GM12878 (cell line): ENCODE measurements at regions not wholly inside any gene's neighbourhood (a gene's known extent, or its start where the extent isn't known, plus 50 kb on each side); places are given as distances from the start of the nearest gene placed in this dataset.

ENCODE experiments used
- ATAC-seq: fragments of 200-7000 bp; cut with Tn5 transposase; 3 replicates; pipeline ENCODE4 v1.9.1; 2020; ENCODE audit warnings: mild to moderate bottlenecking, moderate library complexity
- BruUV-seq: library from RNA; stranded (reverse); fragments of 400-500 nt; replicated peaks from 2 replicates; lab custom pipeline; 2021; lab: Mats Ljungman, UMichigan
- CTCF ChIA-PET: fragments of 300-600 bp; sonication (Branson Sonifier 250); formaldehyde crosslinking; extraction: SDS; loops from one replicate; lab custom pipeline; 2021; ENCODE audit warnings: inconsistent platforms; lab: Yijun Ruan, JAX
- POLR2A ChIA-PET: fragments of 350-600 bp; formaldehyde crosslinking; extraction: SDS; loops from one replicate; lab custom pipeline; 2021; ENCODE audit warnings: inconsistent platforms; lab: Charles Lee
- RAD21 ChIA-PET: fragments of 300-600 bp; sonication (Branson Sonifier 250); formaldehyde crosslinking; loops from one replicate; lab custom pipeline; 2023; ENCODE audit warnings: antibody characterized with exemption; ENCODE audit not compliant: unreplicated experiment; lab: Charles Lee
- SMC1A ChIA-PET: fragments of 300-600 bp; sonication (Branson Sonifier 250); formaldehyde crosslinking; loops from one replicate; lab custom pipeline; 2023; ENCODE audit not compliant: unreplicated experiment, uncharacterized antibody; lab: Charles Lee
- DNase-seq: peaks from one replicate; pipeline ENCODE4 v3.0.0-alpha.2; 2011; ENCODE audit warnings: low read depth, low spot score
- FAIRE-seq: peaks from 3 replicates; lab custom pipeline; 2011; peaks lifted over from hg19 to GRCh38; lab: Jason Lieb, UNC
- H2AFZ ChIP-seq: 2 replicates; pipeline ENCODE4 v1.6.0; 2011; ENCODE audit warnings: low read depth, low read length, control low read depth; ENCODE audit not compliant: control insufficient read depth
- H3K27ac ChIP-seq: 2 replicates; pipeline ENCODE4 v1.5.1; 2011; ENCODE audit warnings: control low read depth; ENCODE audit not compliant: control insufficient read depth, insufficient read depth
- H3K27me3 ChIP-seq, 2 experiments: replicated peaks in 1 of 2; 2 replicates each; pipeline versions ENCODE4 v1.6.0 to v1.6.1; 2011; ENCODE audit warnings: low read length in 1 of 2; ENCODE audit not compliant: control insufficient read depth in 2 of 2, insufficient read depth in 2 of 2
- H3K36me3 ChIP-seq, 2 experiments: 2 replicates each; pipeline ENCODE4 v1.5.1; 2011; ENCODE audit warnings: low read length in 1 of 2; ENCODE audit not compliant: control insufficient read depth in 2 of 2, insufficient read depth in 2 of 2
- H3K4me1 ChIP-seq: 2 replicates; pipeline ENCODE4 v1.6.1; 2011; ENCODE audit warnings: mild to moderate bottlenecking, low read length, moderate library complexity, mixed read lengths; ENCODE audit not compliant: control insufficient read depth, insufficient read depth
- H3K4me2 ChIP-seq: 2 replicates; pipeline ENCODE4 v1.6.0; 2011; ENCODE audit warnings: control low read depth; ENCODE audit not compliant: control insufficient read depth, insufficient read depth
- H3K4me3 ChIP-seq: fragments of 200-600 bp; sonication (generic); 2 replicates; pipeline ENCODE4 v1.5.1; 2016
- H3K79me2 ChIP-seq: 2 replicates; pipeline ENCODE4 v1.6.0; 2011; ENCODE audit warnings: low read length; ENCODE audit not compliant: control insufficient read depth, insufficient read depth
- H3K9ac ChIP-seq: 2 replicates; pipeline ENCODE4 v1.8.0; 2011; ENCODE audit warnings: low read length, control low read depth, mixed read lengths; ENCODE audit not compliant: control insufficient read depth, insufficient read depth
- H3K9me3 ChIP-seq: replicated peaks from 3 replicates; pipeline ENCODE4 v1.5.1; 2011; ENCODE audit warnings: mild to moderate bottlenecking, low read length; ENCODE audit not compliant: control insufficient read depth, insufficient read depth
- H4K20me1 ChIP-seq: 2 replicates; pipeline ENCODE4 v1.6.0; 2011; ENCODE audit not compliant: control insufficient read depth, insufficient read depth
- EP300 ChIP-seq, 2 experiments: fragments of 150-350 bp in 1 of 2; IDR thresholded peaks; 2 replicates each; pipeline ENCODE4 v1.6.1; 2011 to 2012; ENCODE audit warnings: low read depth in 2 of 2, low read length in 2 of 2, borderline replicate concordance in 1 of 2, improper control_type of control experiment in 1 of 2, inconsistent platforms in 1 of 2; ENCODE audit not compliant: control insufficient read depth in 1 of 2
- ESRRA ChIP-seq: IDR thresholded peaks from 2 replicates; pipeline ENCODE4 v1.6.1; 2012; ENCODE audit warnings: mild to moderate bottlenecking, low read length, improper control_type of control experiment
- ETV6 ChIP-seq, 2 experiments: fragments of 450-650 bp in 1 of 2; IDR thresholded peaks in 1 of 2; conservative IDR thresholded peaks in 1 of 2; 2 replicates each; pipeline ENCODE4 v1.6.1; 2014; ENCODE audit warnings: antibody characterized with exemption in 1 of 2, borderline replicate concordance in 1 of 2, low read depth in 1 of 2, mild to moderate bottlenecking in 1 of 2, moderate library complexity in 1 of 2
- EZH2 ChIP-seq: IDR thresholded peaks from 2 replicates; pipeline ENCODE4 v1.6.1; 2012; ENCODE audit warnings: low read depth, mild to moderate bottlenecking, control low read depth, inconsistent platforms, low read length, borderline replicate concordance; ENCODE audit not compliant: control insufficient read depth
- FOXM1 ChIP-seq: IDR thresholded peaks from 2 replicates; pipeline ENCODE4 v1.6.1; 2012; ENCODE audit warnings: low read depth, mild to moderate bottlenecking, inconsistent platforms, low read length, moderate library complexity
- MEF2B ChIP-seq: fragments of 450-650 bp; IDR thresholded peaks from 2 replicates; pipeline ENCODE4 v1.6.1; 2018; ENCODE audit warnings: mild to moderate bottlenecking, moderate library complexity; ENCODE audit not compliant: partially characterized antibody, poor library complexity, severe bottlenecking
- USF2 ChIP-seq: IDR thresholded peaks from 2 replicates; pipeline ENCODE4 v1.6.1; 2011; ENCODE audit warnings: low read depth, low read length, improper control_type of control experiment, borderline replicate concordance
- ZBTB33 ChIP-seq: fragments of 450-650 bp; IDR thresholded peaks from 2 replicates; pipeline ENCODE4 v1.6.1; 2017; ENCODE audit warnings: mild to moderate bottlenecking
- WGBS: methylation state at CpG from one replicate; pipeline ENCODE4 v1.1.6; 2016; ENCODE audit warnings: low lambda C conversion rate; ENCODE audit not compliant: insufficient replicate concordance, insufficient coverage; ENCODE audit errors: missing lambda C conversion rate; 5-methylcytosine and 5-hydroxymethylcytosine counted together
- in situ Hi-C: fragments of 300-500 bp; cut with MboI; formaldehyde crosslinking; loops from 9 replicates; pipeline ENCODE4 v1.14.3; 2018; ENCODE audit warnings: mixed read lengths
- intact Hi-C: fragments of 100-400 bp; cut with micrococcal nuclease; formaldehyde crosslinking; loops from one replicate; pipeline ENCODE4 v1.14.2; 2022; ENCODE audit not compliant: unreplicated experiment

- CTCF ChIA-PET: no interaction called here
- RAD21 ChIA-PET: no interaction called here
- TF ChIP-seq EP300 (IDR thresholded peaks at IDR 0.05; ENCODE audit: borderline replicate concordance in 1 of 2, control insufficient read depth in 1 of 2, low read depth in 2 of 2, low read length in 2 of 2) (no peak), ESRRA (no peak), EZH2 (no peak), MEF2B (no peak), ETV6 (conservative IDR thresholded peaks at IDR 0.05 in 1 of 2, IDR thresholded peaks at IDR 0.05 in 1 of 2; ENCODE audit: borderline replicate concordance in 1 of 2, low read depth in 1 of 2) (no peak), ZBTB33 (no peak), FOXM1 (no peak), USF2 (no peak)
- WGBS: 40% methylated on average over 4 of the region's 4 CpGs
- H2AFZ ChIP-seq: no peak overlapping the region
- no peak overlapping the region for H3K9ac ChIP-seq
- no peaks in the 10 kb centered on the region for H4K20me1 ChIP-seq
- no peaks in the 10 kb centered on the region for H3K27me3 ChIP-seq
- no peak overlapping the region for H3K27ac ChIP-seq
- BruUV-seq: no TSS peak
- in situ Hi-C loops (no loop called here), intact Hi-C loops (no loop called here)
- POLR2A ChIA-PET: no interaction called here
- FAIRE-seq (no peak), ATAC-seq (no peak), DNase-seq (no peak)
- H3K79me2 ChIP-seq: no peaks in the 10 kb centered on the region
- H3K9me3 ChIP-seq: no peaks in the 10 kb centered on the region
- no peaks in the 10 kb centered on the region for H3K4me1 ChIP-seq
- H3K36me3 ChIP-seq: no peaks in the 10 kb centered on the region
- H3K4me2 ChIP-seq: no peak overlapping the region
- SMC1A ChIA-PET: interaction anchor here (1.2 kb wide), 1 partner anchor 34 kb away, joined by 3 read pairs; no protein-coding TSS in a partner anchor
- no peak overlapping the region for H3K4me3 ChIP-seq
Observed at GRCh38 chr13:78758549-78758948, 99.6 kb upstream of the OBI1 start.
